ENCODE measurements at regions not wholly inside any gene's neighbourhood (a gene's known extent, or its start where the extent isn't known, plus 50 kb on each side); places are given as distances from the start of the nearest gene placed in this dataset.

- Mint-ChIP-seq H3K27ac (no peak overlapping the region), H3K4me1 (no peaks in the 10 kb centered on the region), H3K9me3 (peaks cover 0 to 2% of the 10 kb centered on the region in 2 donors), H3K27me3 (ENCODE audit: low read depth in 2 of 2) (peaks cover 2 to 6% of the 10 kb centered on the region in 2 donors), H3K4me3 (no peak overlapping the region), H3K36me3 (no peaks in the 10 kb centered on the region)
- Histone ChIP-seq H3K36me3 (ENCODE audit: control insufficient read depth, insufficient read depth, low read length) (no peaks in the 10 kb centered on the region), H3K9me3 (ENCODE audit: control insufficient read depth, insufficient read depth, low read length) (no peaks in the 10 kb centered on the region), H3K4me3 (ENCODE audit: low read length) (no peak overlapping the region), H3K4me1 (ENCODE audit: control insufficient read depth, insufficient read depth, low read length) (no peaks in the 10 kb centered on the region), H3K27ac (ENCODE audit: low read length) (no peak overlapping the region), H3K27me3 (ENCODE audit: control insufficient read depth, insufficient read depth, low read length) (no peaks in the 10 kb centered on the region)
- no peak for ATAC-seq
- no peak for TF ChIP-seq CTCF (IDR thresholded peaks at IDR 0.05)
- DNase-seq = no peak
- intact Hi-C loops (cut with micrococcal nuclease) = no loop called here
- WGBS (ENCODE audit: insufficient coverage) = 50% methylated on average over 1 of the region's 1 CpG
Observed at GRCh38 chr2:196528486-196529223, 110.9 kb upstream of the CCDC150 start.

- Mint-ChIP-seq H3K4me1 (no peaks in the 10 kb centered on the region), H3K4me3 (no peak overlapping the region), H3K27me3 (ENCODE audit: low read depth in 2 of 2) (peaks cover 9 to 26% of the 10 kb centered on the region in 2 donors), H3K36me3 (no peaks in the 10 kb centered on the region), H3K9me3 (peaks cover 0 to 2% of the 10 kb centered on the region in 2 donors), H3K27ac (no peak overlapping the region)
- ATAC-seq (no peak), DNase-seq (no peak)
- no peak overlapping the region for H3K27ac ChIP-seq (ENCODE audit: low read length)
- H3K4me3 ChIP-seq (ENCODE audit: low read length) = no peak overlapping the region
- no peak for TF ChIP-seq CTCF (IDR thresholded peaks at IDR 0.05)
- WGBS (ENCODE audit: insufficient coverage) = 86% methylated on average over 3 of the region's 4 CpGs
- no peaks in the 10 kb centered on the region for H3K4me1 ChIP-seq (ENCODE audit: control insufficient read depth, insufficient read depth, low read length)
- H3K27me3 ChIP-seq (ENCODE audit: control insufficient read depth, insufficient read depth, low read length) = no peaks in the 10 kb centered on the region
- no peaks in the 10 kb centered on the region for H3K9me3 ChIP-seq (ENCODE audit: control insufficient read depth, insufficient read depth, low read length)
- intact Hi-C loops (cut with micrococcal nuclease) = no loop called here
- no peaks in the 10 kb centered on the region for H3K36me3 ChIP-seq (ENCODE audit: control insufficient read depth, insufficient read depth, low read length)
Observed at GRCh38 chr2:196530910-196531309, 108.6 kb upstream of the CCDC150 start.

GRCh38 chr2:196533772-196534397 lies 105.6 kb upstream of the CCDC150 start:
- H3K4me3 Mint-ChIP-seq = no peak overlapping the region
- intact Hi-C loops (cut with micrococcal nuclease) = no loop called here
- H3K9me3 ChIP-seq (ENCODE audit: control insufficient read depth, insufficient read depth, low read length) = no peaks in the 10 kb centered on the region
- DNase-seq (no peak), ATAC-seq (no peak)
- TF ChIP-seq CTCF (IDR thresholded peaks at IDR 0.05) = no peak
- no peaks in the 10 kb centered on the region for H3K4me1 Mint-ChIP-seq
- no peak overlapping the region for H3K27ac Mint-ChIP-seq
- no peaks in the 10 kb centered on the region for H3K36me3 Mint-ChIP-seq
- no peaks in the 10 kb centered on the region for H3K4me1 ChIP-seq (ENCODE audit: control insufficient read depth, insufficient read depth, low read length)
- H3K27me3 Mint-ChIP-seq (ENCODE audit: low read depth in 2 of 2) = peaks cover 9 to 26% of the 10 kb centered on the region in 2 donors
- H3K9me3 Mint-ChIP-seq = peaks cover 0 to 2% of the 10 kb centered on the region in 2 donors
- H3K36me3 ChIP-seq (ENCODE audit: control insufficient read depth, insufficient read depth, low read length) = no peaks in the 10 kb centered on the region
- 23% methylated on average over 2 of the region's 3 CpGs for WGBS (ENCODE audit: insufficient coverage)
- no peaks in the 10 kb centered on the region for H3K27me3 ChIP-seq (ENCODE audit: control insufficient read depth, insufficient read depth, low read length)
- no peak overlapping the region for H3K27ac ChIP-seq (ENCODE audit: low read length)
- H3K4me3 ChIP-seq (ENCODE audit: low read length) = no peak overlapping the region
